ENCODE measurements at regions not wholly inside any gene's neighbourhood (a gene's known extent, or its start where the extent isn't known, plus 50 kb on each side); places are given as distances from the start of the nearest gene placed in this dataset.

DNA sequence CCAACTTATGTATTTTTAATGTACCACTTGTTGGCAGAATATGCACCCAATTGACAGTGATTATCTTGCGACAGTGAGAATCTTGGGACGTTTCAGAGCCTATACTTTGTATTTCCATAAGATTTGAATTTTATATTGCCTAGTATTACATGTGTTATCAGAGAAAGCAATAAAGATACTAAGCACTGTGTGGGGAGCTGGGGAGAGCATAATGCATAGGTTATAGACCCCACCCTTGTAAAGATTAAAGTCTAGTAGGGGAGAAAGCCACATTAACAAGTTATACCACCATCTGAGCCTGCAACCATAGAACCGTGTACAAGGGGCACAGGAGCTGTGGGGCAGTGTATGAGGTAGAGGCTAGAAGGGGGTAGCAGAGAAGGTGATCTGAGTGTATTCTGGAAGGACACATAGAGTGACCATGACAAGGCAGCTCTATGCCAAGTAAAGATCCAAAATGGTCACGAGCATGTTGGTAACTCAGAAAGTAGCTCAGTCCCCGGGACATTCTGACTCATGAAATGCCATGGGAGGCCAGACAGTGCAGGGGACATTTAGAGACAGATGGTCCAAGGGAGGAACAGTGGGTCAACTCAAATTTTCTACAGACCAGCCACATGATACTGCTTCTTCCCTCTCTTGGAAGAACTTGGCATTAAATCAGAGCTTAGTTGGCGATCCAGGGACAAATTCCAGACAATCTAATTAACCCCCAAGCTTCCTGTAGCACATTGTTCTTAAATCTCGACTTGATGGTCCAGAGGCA, 84.5 kb downstream of the ADRA2A start:
- TF ChIP-seq TSHZ1 (tag by site-specific recombination; IDR thresholded peaks at IDR 0.05; ENCODE audit: borderline replicate concordance) = no peak
- no peak for TF ChIP-seq ZNF146 (tag by site-specific recombination; IDR thresholded peaks at IDR 0.05)
- no peak for TF ChIP-seq CTCF (tag by site-specific recombination; IDR thresholded peaks at IDR 0.05)
- TF ChIP-seq OVOL3 (tag by site-specific recombination; IDR thresholded peaks at IDR 0.05) = no peak
- TF ChIP-seq, protein P1, sequence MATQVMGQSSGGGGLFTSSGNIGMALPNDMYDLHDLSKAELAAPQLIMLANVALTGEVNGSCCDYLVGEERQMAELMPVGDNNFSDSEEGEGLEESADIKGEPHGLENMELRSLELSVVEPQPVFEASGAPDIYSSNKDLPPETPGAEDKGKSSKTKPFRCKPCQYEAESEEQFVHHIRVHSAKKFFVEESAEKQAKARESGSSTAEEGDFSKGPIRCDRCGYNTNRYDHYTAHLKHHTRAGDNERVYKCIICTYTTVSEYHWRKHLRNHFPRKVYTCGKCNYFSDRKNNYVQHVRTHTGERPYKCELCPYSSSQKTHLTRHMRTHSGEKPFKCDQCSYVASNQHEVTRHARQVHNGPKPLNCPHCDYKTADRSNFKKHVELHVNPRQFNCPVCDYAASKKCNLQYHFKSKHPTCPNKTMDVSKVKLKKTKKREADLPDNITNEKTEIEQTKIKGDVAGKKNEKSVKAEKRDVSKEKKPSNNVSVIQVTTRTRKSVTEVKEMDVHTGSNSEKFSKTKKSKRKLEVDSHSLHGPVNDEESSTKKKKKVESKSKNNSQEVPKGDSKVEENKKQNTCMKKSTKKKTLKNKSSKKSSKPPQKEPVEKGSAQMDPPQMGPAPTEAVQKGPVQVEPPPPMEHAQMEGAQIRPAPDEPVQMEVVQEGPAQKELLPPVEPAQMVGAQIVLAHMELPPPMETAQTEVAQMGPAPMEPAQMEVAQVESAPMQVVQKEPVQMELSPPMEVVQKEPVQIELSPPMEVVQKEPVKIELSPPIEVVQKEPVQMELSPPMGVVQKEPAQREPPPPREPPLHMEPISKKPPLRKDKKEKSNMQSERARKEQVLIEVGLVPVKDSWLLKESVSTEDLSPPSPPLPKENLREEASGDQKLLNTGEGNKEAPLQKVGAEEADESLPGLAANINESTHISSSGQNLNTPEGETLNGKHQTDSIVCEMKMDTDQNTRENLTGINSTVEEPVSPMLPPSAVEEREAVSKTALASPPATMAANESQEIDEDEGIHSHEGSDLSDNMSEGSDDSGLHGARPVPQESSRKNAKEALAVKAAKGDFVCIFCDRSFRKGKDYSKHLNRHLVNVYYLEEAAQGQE (tag by site-specific recombination; IDR thresholded peaks at IDR 0.05) = no peak
- TF ChIP-seq, protein P2, sequence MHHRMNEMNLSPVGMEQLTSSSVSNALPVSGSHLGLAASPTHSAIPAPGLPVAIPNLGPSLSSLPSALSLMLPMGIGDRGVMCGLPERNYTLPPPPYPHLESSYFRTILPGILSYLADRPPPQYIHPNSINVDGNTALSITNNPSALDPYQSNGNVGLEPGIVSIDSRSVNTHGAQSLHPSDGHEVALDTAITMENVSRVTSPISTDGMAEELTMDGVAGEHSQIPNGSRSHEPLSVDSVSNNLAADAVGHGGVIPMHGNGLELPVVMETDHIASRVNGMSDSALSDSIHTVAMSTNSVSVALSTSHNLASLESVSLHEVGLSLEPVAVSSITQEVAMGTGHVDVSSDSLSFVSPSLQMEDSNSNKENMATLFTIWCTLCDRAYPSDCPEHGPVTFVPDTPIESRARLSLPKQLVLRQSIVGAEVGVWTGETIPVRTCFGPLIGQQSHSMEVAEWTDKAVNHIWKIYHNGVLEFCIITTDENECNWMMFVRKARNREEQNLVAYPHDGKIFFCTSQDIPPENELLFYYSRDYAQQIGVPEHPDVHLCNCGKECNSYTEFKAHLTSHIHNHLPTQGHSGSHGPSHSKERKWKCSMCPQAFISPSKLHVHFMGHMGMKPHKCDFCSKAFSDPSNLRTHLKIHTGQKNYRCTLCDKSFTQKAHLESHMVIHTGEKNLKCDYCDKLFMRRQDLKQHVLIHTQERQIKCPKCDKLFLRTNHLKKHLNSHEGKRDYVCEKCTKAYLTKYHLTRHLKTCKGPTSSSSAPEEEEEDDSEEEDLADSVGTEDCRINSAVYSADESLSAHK (tag by site-specific recombination; IDR thresholded peaks at IDR 0.05) = no peak
- TF ChIP-seq, protein P3, sequence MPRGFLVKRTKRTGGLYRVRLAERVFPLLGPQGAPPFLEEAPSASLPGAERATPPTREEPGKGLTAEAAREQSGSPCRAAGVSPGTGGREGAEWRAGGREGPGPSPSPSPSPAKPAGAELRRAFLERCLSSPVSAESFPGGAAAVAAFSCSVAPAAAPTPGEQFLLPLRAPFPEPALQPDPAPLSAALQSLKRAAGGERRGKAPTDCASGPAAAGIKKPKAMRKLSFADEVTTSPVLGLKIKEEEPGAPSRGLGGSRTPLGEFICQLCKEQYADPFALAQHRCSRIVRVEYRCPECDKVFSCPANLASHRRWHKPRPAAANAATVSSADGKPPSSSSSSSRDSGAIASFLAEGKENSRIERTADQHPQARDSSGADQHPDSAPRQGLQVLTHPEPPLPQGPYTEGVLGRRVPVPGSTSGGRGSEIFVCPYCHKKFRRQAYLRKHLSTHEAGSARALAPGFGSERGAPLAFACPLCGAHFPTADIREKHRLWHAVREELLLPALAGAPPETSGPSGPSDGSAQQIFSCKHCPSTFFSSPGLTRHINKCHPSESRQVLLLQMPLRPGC (tag by site-specific recombination; IDR thresholded peaks at IDR 0.05) = no peak

Measured in HEK293 (cell line).